ENCODE measurements at regions not wholly inside any gene's neighbourhood (a gene's known extent, or its start where the extent isn't known, plus 50 kb on each side); places are given as distances from the start of the nearest gene placed in this dataset.

DNA sequence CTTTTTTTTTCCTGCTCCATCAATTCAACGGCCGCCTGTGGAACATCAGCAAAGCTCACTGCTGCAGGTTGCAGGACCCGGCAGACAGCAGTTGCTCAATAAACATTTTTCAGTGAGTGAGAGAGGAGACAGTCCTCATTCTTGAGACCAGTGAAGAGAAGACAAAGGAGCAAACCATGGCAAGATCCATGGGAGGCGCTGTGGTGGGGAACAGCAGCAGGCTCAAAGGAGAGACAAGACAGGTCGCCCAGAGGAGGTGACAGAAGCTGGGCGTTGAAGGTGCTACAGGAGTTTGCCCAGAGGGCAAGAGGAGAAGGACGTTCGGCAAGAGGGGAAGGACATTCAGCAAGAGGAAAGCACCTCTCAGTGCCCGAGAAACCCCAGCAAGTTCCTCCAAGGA, 74.5 kb upstream of the FGFR2 start:
- TF ChIP-seq, protein P1, sequence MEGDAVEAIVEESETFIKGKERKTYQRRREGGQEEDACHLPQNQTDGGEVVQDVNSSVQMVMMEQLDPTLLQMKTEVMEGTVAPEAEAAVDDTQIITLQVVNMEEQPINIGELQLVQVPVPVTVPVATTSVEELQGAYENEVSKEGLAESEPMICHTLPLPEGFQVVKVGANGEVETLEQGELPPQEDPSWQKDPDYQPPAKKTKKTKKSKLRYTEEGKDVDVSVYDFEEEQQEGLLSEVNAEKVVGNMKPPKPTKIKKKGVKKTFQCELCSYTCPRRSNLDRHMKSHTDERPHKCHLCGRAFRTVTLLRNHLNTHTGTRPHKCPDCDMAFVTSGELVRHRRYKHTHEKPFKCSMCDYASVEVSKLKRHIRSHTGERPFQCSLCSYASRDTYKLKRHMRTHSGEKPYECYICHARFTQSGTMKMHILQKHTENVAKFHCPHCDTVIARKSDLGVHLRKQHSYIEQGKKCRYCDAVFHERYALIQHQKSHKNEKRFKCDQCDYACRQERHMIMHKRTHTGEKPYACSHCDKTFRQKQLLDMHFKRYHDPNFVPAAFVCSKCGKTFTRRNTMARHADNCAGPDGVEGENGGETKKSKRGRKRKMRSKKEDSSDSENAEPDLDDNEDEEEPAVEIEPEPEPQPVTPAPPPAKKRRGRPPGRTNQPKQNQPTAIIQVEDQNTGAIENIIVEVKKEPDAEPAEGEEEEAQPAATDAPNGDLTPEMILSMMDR (IDR thresholded peaks at IDR 0.05 in 8 of 11, conservative IDR thresholded peaks at IDR 0.05 in 3 of 11): no peak
- no peak for TF ChIP-seq POLR2A (IDR thresholded peaks at IDR 0.05)
- TF ChIP-seq POLR2AphosphoS5 (IDR thresholded peaks at IDR 0.05): no peak

Data from spleen (tissue), 7 donors.